Testis (tissue), 2 donors: ENCODE measurements at regions not wholly inside any gene's neighbourhood (a gene's known extent, or its start where the extent isn't known, plus 50 kb on each side); places are given as distances from the start of the nearest gene placed in this dataset.

Source experiments
- CTCF ChIP-seq, 3 experiments: fragments of 450-650 bp in 2 of 3; fragments of 200-600 bp in 1 of 3; sonication (generic) in 1 of 3; IDR thresholded peaks; one replicate each; pipeline ENCODE4 v1.5.1; 2016 to 2019; ENCODE audit warnings: antibody characterized with exemption in 3 of 3, mild to moderate bottlenecking in 2 of 3, moderate library complexity in 1 of 3
- POLR2A ChIP-seq: fragments of 450-650 bp; IDR thresholded peaks from one replicate; pipeline ENCODE4 v1.6.1; 2017; ENCODE audit warnings: antibody characterized with exemption, mild to moderate bottlenecking, moderate library complexity

DNA sequence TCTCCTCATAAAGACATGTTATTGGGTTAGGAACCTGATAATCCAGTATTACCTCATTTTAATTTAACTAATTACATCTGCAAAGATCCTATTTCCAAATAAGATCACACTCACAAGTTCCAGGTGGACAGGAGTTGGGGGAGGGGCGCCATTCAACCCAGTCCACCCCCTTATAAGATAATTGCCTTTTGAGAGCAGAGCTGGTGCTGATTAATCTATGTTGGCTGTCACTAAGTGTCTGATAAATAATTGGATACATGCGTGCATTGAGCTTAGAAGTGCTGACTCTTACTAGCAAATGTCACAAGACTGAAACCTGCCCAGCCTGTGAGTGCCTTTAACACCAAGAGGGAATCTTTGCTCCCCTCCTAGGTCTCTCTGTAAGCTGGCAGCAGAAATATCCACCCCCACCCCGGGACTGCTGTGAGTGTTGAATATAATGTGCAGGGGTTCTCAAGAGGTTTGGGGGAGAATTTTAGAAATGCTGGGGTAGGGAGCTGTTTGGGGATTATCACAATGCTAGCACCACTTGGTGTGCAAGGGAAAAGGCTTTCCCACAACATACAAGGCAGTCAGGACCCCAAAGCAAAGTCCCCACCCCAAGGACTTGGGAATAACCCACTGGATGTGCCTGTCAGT is 87.5 kb downstream of the ANKRD60 start:
- TF ChIP-seq CTCF (IDR thresholded peaks at IDR 0.05): no peak
- TF ChIP-seq POLR2A: no peak
